Muscle of leg (tissue), 3 donors: ENCODE measurements at regions not wholly inside any gene's neighbourhood (a gene's known extent, or its start where the extent isn't known, plus 50 kb on each side); places are given as distances from the start of the nearest gene placed in this dataset.

Source experiments
- DNase-seq: peaks from one replicate; pipeline ENCODE4 v3.0.0; 2013
- H3K27ac ChIP-seq: one replicate; pipeline ENCODE4 v1.5.1; 2013; ENCODE audit warnings: mild to moderate bottlenecking, low read length, control low read depth
- H3K27me3 ChIP-seq: one replicate; pipeline ENCODE4 v1.6.1; 2013; ENCODE audit warnings: low read length; ENCODE audit not compliant: control insufficient read depth, insufficient read depth
- H3K36me3 ChIP-seq: one replicate; pipeline ENCODE4 v1.6.1; 2013; ENCODE audit warnings: low read length; ENCODE audit not compliant: control insufficient read depth, insufficient read depth
- H3K4me1 ChIP-seq: one replicate; pipeline ENCODE4 v1.6.1; 2013; ENCODE audit warnings: low read length; ENCODE audit not compliant: control insufficient read depth, insufficient read depth
- H3K4me3 ChIP-seq: one replicate; pipeline ENCODE4 v1.5.1; 2013; ENCODE audit warnings: low read length, control low read depth
- H3K9me3 ChIP-seq: replicated peaks from 2 replicates; pipeline ENCODE4 v1.6.1; 2013; ENCODE audit warnings: low read depth, low read length; ENCODE audit not compliant: control insufficient read depth
- WGBS: methylation state at CpG from one replicate; pipeline ENCODE4 v1.1.5; 2013; ENCODE audit warnings: missing lambda C conversion rate; ENCODE audit not compliant: insufficient coverage; 5-methylcytosine and 5-hydroxymethylcytosine counted together

DNA sequence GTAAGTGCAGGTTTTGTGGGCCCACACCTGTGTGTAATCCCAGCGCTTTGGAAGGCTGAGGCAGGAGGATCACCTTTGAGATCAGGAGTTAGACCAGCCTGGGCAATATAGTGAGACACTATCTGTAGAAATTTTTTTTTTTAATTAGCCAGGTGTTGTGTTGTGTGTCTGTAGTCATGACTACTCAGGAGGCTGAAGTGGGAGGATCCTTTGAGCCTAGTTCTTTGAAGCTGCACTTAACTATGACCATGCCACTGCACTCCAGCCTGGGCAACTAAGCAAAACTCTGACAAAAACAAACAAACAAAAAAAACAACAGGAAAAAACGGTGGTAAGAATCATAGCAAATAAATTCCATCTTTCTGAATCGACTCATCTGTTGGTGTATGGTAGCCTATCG, 268.6 kb upstream of the PDGFD start:
- no peak overlapping the region for H3K27ac ChIP-seq
- H3K27me3 ChIP-seq, result no peaks in the 10 kb centered on the region
- H3K4me1 ChIP-seq, result no peaks in the 10 kb centered on the region
- 100% methylated on average over 1 of the region's 4 CpGs for WGBS
- DNase-seq, result no peak
- no peaks in the 10 kb centered on the region for H3K9me3 ChIP-seq
- no peak overlapping the region for H3K4me3 ChIP-seq
- no peaks in the 10 kb centered on the region for H3K36me3 ChIP-seq

DNA sequence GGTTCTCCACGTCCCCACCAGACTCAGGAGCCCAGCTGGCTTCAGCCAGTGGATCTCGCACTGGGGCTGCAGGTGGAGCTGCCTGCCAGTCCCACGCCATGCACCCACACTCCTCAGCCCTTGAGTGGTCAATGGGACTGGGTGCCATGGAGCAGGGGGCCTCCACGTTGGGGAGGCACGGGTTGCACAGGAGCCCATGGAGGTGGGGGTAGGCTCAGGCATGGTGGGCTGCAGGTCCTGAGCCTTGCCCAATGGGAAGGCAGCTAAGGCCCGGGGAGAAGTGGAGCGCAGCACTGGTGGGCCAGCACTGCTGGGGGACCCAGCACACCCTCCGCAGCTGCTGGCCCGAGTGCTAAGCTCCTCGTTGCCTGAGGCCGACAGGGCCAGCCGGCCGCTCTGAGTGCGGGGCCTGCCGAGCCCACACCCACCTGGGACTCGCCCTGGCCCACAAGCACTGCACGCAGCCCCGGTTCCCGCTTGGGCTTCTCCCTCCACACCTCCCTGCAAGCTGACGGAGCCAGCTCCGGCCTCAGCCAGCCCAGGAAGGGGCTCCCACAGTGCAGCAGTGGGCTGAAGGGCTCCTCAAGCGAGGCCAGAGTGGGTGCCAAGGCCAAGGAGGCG, 258.5 kb upstream of the PDGFD start:
- Histone ChIP-seq H3K27ac (no peak overlapping the region), H3K36me3 (no peaks in the 10 kb centered on the region)
- DNase-seq, result no peak

DNA sequence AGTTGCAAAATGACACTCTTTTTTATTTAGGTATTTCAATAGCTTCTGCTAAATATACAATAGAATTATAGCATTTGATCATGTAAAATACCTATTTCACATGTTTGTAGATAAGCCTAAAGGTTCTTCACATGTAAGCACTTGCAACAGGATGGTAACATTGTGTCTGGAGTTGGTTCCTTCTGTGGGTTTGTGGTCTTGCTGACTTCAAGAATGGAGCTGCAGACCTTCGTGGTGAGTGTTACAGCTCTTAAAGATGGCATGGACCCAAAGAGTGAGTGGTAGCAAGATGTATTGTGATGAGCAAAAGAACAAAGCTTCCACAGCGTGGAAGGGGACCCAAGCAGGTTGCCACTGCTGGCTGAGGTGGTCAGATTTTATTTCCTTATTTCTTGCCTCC, 246.4 kb upstream of the PDGFD start:
- no peak overlapping the region for H3K27ac ChIP-seq
- 100% methylated on average over 1 of the region's 2 CpGs for WGBS
- no peaks in the 10 kb centered on the region for H3K4me1 ChIP-seq
- H3K36me3 ChIP-seq, result no peaks in the 10 kb centered on the region
- no peak for DNase-seq
- no peaks in the 10 kb centered on the region for H3K9me3 ChIP-seq
- no peaks in the 10 kb centered on the region for H3K27me3 ChIP-seq
- H3K4me3 ChIP-seq, result no peak overlapping the region

More for the DNA sequence above, 258.5 kb upstream of the PDGFD start:
- 96% methylated on average over 18 of the region's 23 CpGs for WGBS
- Histone ChIP-seq H3K4me3 (no peak overlapping the region), H3K4me1 (no peaks in the 10 kb centered on the region), H3K27me3 (no peaks in the 10 kb centered on the region), H3K9me3 (peaks cover 3% of the 10 kb centered on the region)

DNA sequence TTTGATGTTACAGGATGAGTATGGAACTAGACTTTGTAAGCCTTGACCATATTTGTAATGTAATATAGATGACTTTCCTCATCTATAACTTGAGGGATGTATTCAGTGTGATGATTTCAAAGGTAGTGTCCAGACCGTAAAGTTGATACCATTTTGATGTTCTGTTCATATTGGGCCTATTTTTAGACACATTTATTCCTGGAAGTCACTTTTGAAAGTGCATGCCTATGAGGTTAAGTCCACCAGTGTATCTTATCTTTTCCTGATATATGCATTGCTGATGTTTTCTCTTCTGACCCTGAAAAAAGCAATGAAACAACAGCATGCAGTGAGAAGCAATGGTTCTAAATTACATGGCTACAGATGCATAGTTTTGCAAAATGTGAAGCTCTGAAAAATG, 244.7 kb upstream of the PDGFD start:
- Histone ChIP-seq H3K9me3 (no peaks in the 10 kb centered on the region), H3K27me3 (no peaks in the 10 kb centered on the region), H3K4me1 (no peaks in the 10 kb centered on the region), H3K36me3 (no peaks in the 10 kb centered on the region), H3K4me3 (no peak overlapping the region), H3K27ac (no peak overlapping the region)
- 80% methylated on average over 1 of the region's 1 CpG for WGBS
- DNase-seq, result no peak

DNA sequence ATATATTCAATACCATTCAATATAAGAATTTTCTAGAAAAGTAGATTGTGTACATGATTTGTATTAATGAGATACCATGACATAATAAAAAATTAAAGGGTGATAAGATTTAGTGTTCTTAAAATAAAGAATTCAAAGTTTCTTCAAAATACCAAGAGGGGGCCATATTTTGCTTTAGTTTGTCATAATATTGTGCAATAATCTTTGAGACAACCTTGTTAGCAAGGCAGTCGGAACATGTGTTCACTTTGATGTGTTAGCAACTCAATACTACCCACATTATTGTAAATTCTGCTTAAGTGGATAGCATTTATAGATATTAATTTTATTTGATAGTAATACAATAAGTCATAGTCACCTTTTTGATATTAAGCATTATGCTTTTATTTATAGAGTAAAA, 241.3 kb upstream of the PDGFD start:
- no peaks in the 10 kb centered on the region for H3K27me3 ChIP-seq
- no peak for DNase-seq
- no peaks in the 10 kb centered on the region for H3K4me1 ChIP-seq
- H3K9me3 ChIP-seq, result no peaks in the 10 kb centered on the region
- no peak overlapping the region for H3K4me3 ChIP-seq
- no CpG with 5 or more reads among the region's 1 CpG for WGBS
- no peak overlapping the region for H3K27ac ChIP-seq
- no peaks in the 10 kb centered on the region for H3K36me3 ChIP-seq

DNA sequence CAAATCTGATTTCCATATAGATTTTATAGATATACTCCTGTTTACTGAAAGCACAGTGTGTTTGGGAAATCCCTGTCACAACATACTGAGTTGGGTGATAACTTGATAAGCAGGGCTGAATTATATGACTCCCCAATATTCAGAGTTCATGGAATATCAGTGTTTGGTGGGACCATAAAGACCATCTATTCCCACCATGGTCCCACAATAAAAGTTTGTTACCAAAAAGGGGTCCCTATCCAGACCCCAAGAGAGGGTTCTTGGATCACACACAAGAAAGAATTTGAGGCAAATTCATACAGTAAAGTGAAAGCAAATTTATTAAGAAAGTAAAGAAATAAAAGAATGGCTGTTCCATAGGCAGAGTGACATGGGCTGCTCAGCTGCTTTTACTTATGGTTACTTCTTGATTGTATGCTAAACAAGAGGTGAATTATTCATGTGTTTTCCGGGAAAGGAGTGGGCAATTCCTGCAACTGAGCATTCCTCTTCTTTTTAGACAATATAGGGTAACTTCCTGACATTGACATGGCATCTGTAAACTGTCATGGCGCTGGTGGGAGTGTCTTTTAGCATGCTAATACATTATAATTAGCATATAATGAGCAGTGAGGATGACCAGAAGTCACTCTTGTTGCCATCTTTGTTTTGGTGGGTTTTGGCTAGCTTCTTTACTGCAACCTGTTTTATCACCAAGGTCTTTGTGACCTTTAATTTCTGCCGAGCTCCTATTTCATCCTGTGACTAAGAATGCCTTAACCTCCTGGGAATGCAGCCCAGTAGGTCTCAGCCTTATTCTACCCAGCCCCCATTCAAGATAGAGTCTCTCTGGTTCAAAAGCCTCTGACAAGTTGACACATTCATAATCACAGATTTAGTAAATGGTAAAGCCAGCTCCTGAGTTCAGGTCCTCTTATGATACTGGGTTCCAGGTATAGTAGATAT, 240.6 kb upstream of the PDGFD start:
- no peak for DNase-seq
- no peaks in the 10 kb centered on the region for H3K9me3 ChIP-seq
- H3K4me3 ChIP-seq, result no peak overlapping the region
- no peaks in the 10 kb centered on the region for H3K36me3 ChIP-seq
- no peaks in the 10 kb centered on the region for H3K27me3 ChIP-seq
- H3K4me1 ChIP-seq, result no peaks in the 10 kb centered on the region
- H3K27ac ChIP-seq, result no peak overlapping the region
- 83% methylated on average over 1 of the region's 3 CpGs for WGBS

DNA sequence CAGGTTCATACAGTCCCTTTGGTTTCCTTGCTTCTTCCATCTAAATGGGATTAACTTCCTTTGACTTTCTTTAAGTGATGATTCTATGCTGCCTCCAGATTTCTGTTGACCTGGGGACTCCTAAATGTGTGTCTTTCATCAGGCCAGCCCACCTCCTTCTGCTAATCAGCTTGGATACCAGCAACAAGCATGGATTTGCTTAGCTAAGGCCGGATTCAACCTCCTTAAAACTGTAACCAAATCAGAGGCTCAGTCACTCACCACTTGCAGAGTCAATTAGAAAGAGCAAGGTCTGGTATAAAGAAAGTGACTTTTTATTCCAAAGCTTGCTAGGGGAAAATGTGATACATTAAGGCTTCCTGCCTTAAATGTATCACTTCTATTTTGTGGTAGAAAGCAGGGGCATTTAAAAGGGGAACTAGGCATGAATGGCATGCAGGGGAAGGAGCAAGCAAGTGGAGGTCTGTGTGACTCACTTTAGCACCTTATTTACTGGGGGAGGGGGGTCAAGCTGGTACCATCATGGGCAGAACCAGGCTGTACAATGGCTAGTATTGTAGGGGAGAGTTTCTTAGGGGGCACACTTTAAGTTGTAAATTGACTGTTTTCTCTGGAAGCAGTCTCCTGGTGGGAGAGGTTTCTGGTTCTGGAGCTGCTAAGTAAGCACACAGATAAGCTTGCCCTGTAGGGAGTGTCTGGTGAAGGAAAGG, 239.0 kb upstream of the PDGFD start:
- Histone ChIP-seq H3K4me3 (no peak overlapping the region), H3K9me3 (no peaks in the 10 kb centered on the region), H3K27ac (no peak overlapping the region), H3K4me1 (no peaks in the 10 kb centered on the region), H3K27me3 (no peaks in the 10 kb centered on the region), H3K36me3 (no peaks in the 10 kb centered on the region)
- no CpG with 5 or more reads among the region's 1 CpG for WGBS
- no peak for DNase-seq

DNA sequence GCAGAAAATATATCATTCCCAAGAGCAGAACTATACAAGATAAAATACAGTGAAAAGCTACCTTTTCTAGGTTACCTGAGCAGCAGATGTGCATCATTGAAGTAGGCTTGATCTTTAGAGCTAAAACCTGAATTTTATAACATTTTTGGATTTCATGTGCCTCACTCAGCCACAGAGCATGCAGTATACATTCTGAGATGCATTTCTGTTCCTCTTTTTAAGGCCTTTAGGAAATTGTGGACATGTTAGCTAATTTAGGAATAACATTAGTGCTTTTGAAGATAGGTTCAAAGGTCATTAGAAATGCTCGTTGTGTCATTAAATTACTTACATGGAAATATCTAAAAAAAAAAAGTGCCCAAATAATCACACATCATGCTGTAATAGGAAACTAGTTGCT, 230.6 kb upstream of the PDGFD start:
- Histone ChIP-seq H3K27ac (no peak overlapping the region), H3K4me3 (no peak overlapping the region), H3K36me3 (no peaks in the 10 kb centered on the region), H3K9me3 (no peaks in the 10 kb centered on the region), H3K4me1 (no peaks in the 10 kb centered on the region), H3K27me3 (no peaks in the 10 kb centered on the region)
- DNase-seq, result no peak
- no CpG with 5 or more reads among the region's 1 CpG for WGBS

DNA sequence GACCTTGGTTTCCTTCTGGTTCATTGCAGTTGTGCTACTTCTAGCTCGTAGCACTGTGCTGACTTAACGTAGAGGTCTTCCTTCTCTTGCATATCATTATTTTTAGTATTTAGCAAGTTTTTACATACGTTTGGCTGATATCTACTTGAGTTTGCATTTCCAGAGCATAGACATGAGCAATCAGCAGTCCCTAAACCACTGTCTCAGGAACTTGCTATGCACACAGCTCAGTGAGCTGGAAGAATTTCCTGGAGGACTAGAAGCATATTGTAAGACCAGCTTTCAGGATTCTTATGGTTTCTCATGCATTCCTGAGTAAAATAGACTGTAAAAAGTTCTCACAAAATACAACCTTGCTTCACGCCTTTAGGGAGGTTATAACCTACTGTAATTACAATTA, 226.7 kb upstream of the PDGFD start:
- no peak overlapping the region for H3K4me3 ChIP-seq
- no peak for DNase-seq
- no peak overlapping the region for H3K27ac ChIP-seq
- H3K4me1 ChIP-seq, result no peaks in the 10 kb centered on the region
- WGBS, result no CpG with 5 or more reads among the region's 4 CpGs
- H3K9me3 ChIP-seq, result no peaks in the 10 kb centered on the region
- H3K36me3 ChIP-seq, result no peaks in the 10 kb centered on the region
- no peaks in the 10 kb centered on the region for H3K27me3 ChIP-seq

DNA sequence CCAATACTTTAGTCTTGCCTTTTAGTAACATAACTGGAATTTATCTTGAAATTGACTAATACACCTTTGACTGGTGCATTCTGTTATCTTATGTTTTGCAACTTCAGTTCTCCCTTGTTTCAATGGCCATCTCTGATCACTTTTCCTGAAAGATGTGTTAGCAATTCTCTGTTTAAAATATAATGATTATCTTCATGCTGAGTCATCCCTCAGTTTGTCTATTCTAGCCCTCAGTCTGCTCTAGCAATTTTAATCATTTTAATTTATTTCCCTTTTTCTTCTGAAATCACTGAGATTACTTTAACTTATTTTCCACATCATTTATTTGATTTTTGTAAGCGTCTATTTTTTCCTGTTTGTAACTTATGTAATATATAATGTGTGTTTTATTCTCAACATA, 221.9 kb upstream of the PDGFD start:
- DNase-seq, result no peak
- Histone ChIP-seq H3K9me3 (no peaks in the 10 kb centered on the region), H3K27me3 (no peaks in the 10 kb centered on the region), H3K4me3 (no peak overlapping the region), H3K36me3 (no peaks in the 10 kb centered on the region), H3K27ac (no peak overlapping the region), H3K4me1 (no peaks in the 10 kb centered on the region)
- WGBS, result no CpG with 5 or more reads among the region's 1 CpG
